ENCODE measurements at regions not wholly inside any gene's neighbourhood (a gene's known extent, or its start where the extent isn't known, plus 50 kb on each side); places are given as distances from the start of the nearest gene placed in this dataset.

DNA sequence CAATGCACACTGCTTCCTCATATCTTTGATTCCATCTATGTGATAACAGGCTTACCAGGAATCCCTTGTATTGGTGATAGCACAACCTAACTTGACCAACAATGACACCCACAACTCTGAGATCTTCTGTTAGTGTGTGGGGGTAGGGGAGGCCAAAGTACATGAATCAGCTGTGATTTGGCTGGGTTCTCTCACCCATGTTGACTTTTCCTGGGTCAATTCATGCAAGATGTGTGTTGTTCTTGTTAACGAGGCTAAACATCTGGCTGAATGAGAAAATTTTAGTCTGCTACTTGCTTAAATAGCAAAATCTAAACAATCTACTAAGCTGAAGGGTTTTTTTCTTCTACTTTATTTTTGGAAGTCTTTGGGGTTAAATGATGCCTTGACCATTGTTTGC lies 341.2 kb upstream of the SLC14A2 start:
- DNase-seq: no peak

DNA sequence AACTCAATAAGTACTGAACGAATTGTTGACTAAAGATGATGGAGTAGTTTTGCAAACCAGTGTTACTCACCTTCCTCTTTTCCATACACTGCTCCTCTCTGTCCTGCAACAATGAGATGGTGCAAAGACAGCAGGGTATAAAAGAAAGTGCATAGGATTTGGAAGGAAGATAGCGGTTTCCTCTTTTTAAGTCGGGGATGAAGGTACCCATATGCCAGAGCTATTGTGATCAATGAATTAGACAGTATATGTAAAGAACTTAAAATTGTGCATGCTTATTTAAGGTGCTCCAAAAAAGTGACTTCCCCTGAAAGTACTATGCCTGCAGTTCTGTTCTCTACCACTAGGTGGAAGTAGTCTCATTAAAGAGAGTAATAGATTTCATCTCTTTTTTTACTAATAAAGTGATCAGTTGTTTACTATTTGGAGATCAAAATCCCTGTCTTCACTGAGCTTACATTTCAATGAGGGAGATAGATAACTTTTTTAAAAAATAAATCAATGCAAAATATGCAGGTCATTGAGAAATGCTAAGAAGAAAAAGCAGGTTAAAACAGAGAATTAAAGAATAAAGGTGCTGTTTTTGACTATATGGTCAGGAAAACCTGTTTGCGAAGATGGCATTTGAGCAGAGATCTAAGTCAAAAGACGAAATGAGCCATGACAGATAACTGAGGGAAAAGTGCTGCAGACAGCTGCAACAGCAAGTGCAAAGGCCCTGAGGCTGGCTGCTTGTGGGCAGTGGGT lies 339.7 kb upstream of the SLC14A2 start:
- no peak for DNase-seq

DNA sequence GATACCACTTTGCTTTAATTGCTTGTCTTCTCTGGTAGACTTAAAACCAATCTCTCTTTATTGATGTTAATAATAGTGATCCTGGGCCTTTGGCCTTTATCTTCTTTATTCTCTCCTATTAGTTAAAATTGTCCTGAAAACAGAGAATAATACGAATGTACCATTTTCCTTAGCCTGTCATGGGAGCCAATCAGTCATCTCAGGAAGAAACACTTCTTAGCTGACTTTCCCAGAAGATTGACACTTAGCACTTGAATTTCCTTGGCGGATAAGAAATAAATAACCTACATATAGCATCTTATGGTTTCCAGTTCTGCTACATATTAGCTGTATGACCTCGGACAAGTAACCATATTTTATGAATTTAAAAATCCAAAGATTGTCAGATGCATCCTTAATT lies 338.4 kb upstream of the SLC14A2 start:
- no peak for DNase-seq

DNA sequence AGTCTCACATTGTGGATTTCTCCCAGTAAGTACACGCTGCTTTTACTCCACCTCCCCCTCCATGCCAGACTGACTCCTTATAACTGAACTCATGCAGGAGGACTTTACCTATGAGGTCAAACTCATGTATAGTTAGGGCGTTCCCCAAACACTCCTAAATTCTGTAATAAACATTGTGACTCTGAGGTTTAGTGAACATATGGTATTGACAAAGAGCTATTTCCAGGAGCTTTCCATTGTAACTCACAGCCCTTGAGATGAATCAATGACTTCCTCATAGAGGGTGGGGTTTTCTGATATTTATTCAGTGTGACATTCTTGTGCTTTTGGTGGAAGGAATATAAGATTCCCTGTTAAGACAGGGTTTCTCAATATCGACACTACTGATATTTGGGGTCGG lies 337.4 kb upstream of the SLC14A2 start:
- DNase-seq: no peak

DNA sequence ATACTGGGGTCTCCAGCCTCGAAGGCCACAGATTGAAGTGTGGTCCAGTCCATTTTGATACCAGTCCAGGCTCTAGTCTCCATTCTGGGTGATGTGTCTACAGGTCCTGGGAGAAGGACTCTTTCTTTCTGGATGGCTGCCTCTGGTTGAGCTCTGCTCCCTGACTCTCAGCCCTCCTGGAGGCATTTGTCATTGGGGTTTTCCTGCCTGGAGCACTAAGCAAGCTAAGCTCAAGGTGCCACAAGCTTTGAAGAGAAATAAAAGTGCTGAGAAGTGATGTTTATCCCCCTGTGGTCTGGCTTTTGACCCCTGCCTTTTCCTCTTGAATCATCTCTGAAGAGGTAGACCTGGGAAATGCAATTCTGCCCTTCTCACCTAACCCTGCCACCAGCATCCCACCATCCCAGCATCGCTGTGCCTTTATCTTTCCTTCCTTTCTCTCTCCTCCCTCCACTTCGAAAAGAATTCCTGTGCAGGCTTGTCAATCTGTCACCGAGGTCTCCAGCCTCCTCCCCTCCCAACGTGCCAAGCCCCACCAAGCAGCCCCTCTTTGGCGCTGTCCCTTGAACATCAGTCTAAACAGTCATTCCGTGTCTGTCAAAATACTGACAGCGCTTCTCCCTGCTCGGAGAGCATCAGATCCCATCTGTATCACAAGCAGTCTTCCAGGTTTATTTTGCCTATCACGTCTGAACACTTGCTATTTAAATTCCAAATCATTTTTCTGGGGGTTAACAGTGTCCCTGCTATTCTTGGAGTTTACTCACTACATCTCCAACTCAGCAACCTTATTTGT lies 334.6 kb upstream of the SLC14A2 start:
- no peak for DNase-seq

DNA sequence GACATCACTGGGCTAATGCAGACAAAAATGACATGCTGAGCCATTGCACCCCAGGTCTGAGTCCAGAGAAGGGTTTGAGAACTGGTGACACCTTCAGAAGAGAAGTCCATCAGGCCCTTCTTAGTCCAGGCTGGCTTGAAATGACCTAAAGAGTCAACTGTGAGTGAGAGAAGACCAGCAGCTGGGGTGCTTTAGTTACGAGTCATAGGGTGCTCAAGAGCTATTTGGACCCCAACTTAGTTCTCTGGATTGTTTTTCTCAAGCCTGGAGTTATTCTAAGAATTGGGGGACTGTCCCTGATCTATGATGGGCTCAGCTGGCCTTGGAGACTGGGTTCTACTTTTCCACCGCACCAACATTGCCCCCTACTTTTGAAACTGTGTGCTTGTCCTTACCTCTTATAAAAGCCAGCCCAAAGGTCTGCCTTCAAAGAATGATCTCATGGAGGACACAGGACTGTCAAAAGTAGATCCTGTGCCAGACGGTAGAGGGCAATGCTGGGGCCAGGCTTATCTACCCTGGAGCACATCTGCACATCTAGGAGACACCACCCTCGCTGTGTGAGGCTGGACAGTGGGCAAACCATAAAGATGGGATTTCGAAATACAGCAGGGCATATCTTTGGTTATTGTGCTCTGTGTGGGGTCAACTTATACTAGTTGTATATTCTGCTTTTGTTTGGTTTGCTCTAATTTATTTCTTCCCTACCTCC lies 333.0 kb upstream of the SLC14A2 start:
- no peak for DNase-seq

DNA sequence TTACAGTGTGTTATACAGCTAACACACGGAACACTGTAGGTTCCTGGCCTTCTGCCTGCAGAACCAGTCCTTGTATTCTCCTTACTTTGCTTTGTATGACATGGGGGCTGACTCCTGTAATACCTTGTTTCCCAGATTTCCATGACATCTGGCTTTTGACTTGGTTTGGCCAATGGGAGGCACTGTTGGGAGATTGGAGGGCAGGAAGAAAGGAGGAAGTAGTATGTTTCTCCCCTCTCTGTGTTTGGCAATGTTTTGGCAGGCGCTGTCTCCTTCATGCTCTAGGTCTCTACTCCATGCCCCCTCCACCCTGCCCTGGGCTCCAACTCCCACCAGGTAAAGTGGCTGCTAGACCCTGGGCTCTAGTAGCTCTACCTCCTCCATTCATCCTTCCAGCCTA lies 331.1 kb upstream of the SLC14A2 start:
- DNase-seq: no peak

DNA sequence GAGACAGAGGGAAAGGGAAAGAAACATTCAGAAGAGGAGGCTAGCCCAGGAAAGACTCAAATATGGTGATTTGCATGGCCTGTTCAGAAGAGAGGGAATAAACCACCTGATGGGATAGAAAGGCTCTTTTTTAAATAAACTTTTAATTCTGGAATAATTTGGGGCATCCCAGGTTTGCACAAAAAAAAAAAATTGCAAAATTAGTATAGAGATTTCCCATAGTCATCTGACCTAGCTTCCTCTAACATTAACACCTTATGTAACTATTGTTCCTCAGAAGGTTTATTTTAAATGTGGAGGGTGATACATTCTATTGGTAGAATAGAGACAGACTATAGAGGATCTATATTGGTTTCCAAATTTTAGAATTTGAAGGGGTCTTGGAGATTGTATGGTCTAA lies 330.4 kb upstream of the SLC14A2 start:
- no peak for DNase-seq

DNA sequence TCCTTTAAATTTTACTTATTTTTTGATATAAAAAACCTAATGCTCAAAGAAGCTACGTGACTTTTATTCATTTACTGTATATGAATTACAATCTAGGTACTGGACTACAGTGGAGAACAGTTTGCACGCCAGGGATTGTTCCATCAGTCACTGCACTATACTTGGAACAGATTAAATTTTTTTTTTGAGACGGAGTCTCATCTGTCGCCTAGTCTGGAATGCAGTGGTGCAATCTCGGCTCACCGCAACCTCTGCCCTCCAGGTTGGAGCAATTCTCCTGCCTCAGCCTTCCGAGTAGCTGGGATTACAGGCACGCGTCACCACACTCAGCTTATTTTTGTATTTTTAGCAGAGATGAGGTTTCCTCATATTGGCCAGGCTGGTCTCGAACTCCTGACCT lies 330.0 kb upstream of the SLC14A2 start:
- DNase-seq: no peak

DNA sequence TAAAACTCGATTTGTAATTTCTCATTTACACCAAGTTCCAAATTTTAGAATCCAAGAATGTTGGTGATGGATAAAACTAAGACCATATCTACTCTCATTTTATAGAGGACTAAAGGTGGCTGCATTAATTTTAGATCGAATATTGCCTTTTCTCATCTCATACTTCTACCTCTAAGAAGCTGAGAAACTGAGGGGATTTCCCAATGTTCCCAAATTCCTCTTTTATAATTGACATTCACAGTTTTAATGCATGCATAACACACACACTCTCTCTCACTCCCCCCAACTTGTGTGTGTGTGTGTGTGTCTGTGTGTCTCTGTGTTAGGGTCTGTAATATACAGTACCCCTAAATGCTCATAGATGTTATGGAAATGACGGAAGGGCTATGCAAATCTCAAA lies 328.8 kb upstream of the SLC14A2 start:
- no peak for DNase-seq

DNA sequence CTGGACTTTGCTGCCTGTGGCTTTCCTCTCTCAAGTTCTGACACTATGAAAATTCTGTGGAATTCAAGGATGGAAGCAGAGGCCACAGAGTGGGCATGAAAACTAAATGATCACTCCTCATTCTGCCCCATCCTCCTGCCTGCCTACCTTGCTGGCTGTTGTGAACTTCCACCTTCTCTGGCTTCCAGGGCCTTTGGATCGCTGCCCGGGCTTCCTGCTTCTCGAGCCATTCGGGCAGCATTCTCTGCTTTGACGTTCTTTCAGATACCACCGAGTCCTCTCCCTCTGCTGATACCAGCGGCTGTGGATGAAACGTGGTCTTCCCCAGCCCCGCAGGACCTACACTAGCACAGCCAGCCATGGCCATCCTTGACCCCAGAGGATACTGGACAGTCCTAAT lies 327.7 kb upstream of the SLC14A2 start:
- no peak for DNase-seq

DNA sequence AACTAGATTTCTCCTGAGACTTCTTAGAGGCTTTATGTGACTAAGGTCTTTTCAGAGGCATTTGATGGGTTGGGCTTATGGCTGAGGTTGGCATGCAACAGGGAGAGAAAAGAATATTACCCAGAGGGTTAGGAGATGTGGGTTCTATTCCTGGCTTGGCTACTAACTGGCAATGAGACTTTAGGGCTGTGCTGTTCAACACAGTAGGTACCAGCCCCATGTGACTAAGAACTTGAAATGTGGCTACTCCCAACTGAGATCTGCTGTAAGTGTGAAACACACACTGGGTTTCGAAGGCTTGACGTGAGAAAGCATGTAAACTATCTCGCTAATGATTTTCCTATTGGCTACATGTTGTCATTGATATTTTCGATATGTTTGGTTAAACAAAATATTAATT lies 324.9 kb upstream of the SLC14A2 start:
- DNase-seq: no peak

DNA sequence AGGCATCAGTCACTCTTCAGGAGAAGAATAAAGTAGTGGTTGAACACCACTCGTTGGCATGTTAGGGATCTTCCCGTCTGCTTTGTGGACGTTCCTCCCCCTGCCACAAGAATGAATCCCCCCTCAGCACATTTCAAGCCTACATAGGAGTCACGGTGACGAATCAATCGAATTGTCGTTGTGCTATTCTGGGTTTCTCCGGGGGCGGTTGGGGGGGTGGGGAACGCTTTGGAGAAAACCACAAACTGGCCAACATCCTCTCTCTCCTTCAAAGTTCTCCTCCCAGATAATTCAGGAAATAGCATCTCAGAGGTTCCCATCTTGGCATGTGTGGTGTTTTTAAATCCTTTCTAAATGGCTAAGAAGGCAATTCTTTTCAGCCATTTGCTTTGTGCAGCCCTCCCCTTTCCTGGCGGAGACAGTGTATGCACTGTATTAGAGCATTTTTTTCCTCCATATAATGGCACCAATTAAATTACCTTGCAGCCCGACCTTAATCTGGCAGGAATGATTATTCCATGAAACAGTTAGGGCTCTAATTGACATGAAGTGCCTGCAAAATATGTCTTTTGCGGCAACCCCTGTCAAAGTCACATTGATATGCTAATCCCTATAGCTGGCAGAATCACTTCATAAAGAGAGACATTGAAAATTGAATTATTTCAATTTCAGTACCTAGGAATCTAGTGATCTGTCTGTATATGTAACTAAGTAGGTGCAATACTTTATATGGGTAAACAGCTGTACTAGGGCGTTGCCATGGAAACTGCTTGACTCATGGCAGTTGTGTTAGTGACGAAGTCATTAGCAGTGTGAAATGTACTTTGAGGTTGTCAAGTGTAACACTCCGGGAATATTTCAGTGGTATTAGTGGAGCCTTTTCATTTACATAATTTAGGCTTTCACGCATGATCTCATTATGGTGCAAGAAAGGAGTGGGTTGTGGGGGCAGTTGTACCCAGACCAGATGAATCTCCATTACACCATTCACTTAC lies 323.4 kb upstream of the SLC14A2 start:
- no peak for DNase-seq

DNA sequence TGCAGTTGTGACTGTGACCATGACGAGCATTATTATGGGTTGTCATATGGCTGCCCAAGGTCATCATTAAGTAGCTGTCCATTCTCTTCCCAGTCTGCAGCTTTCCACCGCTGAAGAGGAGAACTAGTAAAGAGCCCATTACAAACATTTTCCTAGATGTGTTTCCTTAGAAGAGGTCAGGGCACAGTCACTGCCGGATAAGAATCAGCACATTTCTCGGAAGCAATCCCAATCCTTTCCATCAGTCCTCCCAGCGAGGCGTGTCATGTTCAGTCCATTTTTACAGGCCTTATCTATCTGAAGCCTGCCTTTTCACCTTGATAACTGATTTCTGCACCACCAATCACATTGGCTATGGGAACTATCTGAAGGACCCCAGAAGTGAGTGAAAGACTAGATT lies 319.9 kb upstream of the SLC14A2 start:
- no peak for DNase-seq

DNA sequence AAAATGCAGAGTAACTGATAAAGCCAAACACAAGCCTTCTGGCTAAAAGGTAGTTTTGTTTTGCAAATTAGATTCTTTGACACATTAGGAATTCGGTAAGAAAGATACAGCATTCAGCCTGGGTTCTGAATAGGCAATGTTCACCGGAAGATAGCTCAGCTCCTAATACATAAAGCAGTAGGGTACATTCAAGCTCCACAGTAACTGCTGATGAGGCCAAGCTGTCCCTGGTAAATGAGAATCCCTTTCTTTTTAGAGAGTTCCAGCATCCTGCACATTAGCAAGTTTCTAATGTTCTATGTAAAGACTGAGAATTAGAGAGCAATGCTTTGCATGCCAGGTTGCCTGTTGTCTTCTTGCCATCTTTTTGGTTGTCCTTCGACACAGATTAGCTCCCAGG lies 316.3 kb upstream of the SLC14A2 start:
- DNase-seq: no peak

DNA sequence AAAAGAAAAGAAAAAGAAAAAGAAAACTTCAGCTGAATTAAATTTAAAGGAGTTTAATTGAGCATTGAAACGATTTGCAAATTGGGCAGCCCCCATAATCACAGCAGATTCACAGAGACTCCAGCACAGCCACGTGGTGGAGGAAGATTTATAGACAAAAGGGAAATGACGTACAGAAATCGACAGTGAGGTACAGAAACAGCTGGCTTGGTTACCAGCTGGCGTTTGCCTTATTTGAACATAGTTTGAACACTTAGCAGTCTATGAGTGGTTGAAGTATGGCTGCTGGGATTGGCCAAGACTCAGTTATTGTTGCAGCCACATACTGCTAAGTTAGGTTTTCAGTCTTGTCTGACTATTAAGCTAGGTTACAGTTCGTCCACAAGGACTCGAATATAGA lies 312.2 kb upstream of the SLC14A2 start:
- no peak for DNase-seq

DNA sequence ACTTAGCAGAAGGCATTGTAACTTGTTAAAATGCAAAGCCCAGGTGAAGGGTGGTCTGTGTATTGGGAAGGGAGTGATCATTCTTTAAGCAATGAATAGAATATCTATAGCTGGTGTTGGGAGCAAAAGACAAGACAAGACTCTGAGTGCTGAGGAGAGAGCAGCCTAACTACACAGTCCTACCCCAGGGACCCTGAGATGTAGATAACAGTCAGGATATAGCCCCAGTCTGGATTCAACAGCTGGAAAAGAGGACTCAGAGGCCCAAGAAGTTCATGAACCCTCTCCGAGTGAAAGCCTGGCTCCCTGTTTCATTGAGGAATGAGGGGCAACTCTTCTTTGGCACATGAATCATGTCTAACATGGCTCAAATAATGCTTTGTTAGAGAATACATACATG lies 310.7 kb upstream of the SLC14A2 start:
- DNase-seq: no peak

DNA sequence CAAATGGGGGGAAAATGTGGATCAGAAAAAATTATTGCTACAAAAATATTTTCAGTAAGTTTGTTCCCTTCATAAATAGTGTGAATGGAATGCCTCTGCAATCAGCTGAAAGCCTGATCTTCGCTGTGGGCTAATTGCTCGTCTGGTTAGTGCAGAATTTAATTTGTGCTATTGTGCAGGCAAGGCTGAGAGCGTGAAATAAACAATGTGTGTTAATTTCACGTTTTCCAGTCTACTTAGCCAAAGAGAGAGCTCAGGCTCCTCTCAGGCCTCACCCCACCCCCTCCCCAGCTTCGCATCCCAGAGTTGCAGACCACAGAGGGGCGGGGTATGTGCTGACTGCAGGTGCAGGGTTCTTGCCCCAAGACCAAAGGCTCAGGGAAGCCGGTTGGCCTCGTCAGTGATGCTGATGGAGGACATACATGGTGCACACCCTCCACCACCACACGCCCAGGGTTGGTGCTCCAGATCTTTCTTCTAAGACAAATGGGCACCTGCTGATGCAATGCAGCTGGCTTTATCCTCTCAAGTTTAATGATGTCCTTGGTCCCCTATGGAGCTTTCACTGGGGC lies 302.6 kb upstream of the SLC14A2 start:
- DNase-seq: no peak

DNA sequence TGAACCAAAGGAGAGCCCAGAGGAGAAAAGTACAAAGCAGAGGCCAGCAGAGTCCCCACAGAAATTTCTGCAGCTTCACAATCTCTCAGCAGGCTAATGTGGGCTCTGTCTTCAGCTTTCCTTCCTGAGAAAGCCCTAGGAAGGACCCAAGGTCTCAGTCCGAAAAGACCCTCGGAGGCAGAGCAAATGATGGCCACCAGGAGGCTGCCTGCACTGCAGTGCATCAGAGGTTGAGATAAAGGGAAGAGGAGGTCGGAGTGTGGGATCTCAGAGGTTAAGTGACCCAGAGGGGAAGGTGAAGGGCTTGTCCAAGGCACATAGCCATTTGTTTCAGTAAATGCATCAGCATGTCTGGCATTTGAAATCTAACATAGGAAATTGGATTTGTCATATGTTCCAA lies 299.1 kb upstream of the SLC14A2 start:
- DNase-seq: no peak

DNA sequence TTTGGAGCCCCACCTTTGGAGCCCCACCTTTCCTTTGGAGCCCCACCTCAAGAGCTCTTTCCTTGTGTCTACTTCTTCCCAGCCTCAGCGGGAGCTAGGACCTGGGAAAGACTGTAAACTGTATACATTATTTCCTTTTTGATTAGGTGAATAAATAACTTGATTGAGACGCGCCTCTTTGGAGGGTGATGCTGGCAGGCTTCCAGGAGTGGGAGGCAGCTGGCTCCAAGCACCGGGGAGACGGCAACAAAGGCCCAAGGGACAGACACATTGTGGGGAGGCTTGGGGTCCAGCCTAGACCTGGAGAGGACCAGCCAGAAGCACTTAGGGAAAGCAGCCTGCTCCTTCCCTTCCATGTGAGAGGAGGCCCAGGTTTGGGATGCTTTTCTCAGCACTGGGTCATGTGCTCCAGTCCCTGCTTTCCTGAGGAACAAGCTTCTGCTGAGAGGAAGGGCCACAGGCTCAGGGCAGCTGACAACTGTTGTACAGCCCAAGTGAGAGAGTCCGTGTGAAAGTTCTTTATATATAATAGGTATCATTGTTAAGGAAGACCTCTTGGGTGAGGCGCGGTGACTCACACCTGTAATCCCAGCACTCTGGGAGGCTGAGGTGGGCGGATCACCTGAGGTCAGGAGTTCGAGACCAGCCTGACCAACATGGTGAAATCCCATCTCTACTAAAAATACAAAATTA lies 297.2 kb upstream of the SLC14A2 start:
- no peak for DNase-seq

DNA sequence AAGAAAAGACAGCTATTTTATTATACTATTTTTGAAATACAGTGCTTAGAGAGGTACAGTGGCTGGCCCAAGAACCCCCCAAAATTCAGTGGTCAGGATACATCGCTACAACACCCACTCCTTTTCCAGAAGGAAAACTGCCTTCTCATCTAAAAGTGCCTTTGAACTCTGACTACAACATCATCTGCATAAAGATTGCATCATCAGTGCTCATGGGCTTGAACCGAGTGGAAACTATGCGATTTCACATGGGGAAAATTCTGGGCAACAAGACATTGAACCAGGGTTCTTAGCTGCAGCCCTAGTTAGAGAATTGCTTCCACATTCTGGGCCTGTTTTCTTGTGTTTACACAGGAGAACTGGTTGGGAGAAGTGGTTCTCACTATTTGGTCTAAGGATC lies 294.6 kb upstream of the SLC14A2 start:
- no peak for DNase-seq

DNA sequence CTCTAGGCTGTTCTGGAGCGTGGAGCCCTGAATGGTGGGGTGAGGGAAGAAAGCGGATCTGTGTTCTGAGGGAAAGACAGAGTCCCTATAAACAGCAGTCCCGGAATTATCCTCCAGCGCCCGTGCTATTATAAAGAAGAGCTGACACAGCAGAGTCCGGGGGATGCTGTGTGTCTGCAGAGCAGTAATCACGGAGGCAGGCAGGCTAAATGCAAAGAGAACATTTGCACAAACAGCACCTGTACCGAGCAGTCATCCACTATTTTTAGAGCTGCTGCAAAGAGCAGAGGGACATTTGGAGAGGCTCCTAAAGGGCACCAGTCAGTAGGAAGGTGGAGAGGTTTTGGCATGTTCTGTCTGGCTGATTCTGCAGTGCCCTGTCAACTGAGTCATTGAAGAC lies 293.8 kb upstream of the SLC14A2 start:
- no peak for DNase-seq
